NCI-H510A (cell line): ENCODE measurements at regions not wholly inside any gene's neighbourhood (a gene's known extent, or its start where the extent isn't known, plus 50 kb on each side); places are given as distances from the start of the nearest gene placed in this dataset.
"Not testable (repeated sequence)": the region's sequence is repeated elsewhere in the genome, so short reads cannot be mapped to it uniquely, and the experiment has no call there.

Experiments used
- DNase-seq: peaks from one replicate; lab custom pipeline; 2025; lab: John Stamatoyannopoulos, UW

DNA sequence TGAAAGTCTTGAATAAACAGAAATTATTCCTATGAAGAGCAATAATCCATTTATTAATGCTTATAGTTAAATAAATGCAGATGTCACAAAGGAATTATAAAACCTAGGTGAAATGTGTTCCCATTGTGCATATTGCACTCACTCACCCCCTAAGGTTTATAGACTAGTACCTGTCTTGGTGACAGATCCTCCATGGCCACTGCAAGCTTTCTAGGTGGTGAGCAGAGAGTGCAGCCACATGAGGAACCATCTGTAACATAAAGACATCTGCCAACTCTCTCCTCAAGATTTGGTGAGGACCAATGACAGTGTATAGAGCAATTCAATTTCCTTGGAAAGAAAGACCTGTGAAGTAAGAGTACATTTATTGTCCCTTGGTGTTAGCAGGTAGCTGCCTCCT, 616.4 kb downstream of the CENPC start:
- not testable (repeated sequence) for DNase-seq

DNA sequence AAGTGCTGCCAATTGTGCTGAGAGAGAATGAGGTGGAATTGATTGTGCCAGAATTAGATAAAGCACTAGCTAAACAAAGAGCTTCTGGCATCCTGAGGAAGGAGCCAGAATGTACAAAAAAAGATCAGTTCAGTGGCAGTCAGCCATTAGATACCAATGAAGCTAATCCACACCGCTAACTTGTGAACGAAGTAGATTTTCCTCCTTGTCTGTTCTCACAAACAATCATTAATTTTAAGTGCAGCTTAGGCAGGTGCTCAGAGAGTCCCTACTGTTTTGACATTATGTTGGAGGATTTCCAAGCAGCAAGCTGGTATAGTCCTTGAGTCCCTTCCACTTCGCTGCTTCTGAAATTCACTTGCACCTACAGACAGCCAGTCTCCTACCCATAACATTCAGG, 617.4 kb downstream of the CENPC start:
- DNase-seq: peak; percentile 50

DNA sequence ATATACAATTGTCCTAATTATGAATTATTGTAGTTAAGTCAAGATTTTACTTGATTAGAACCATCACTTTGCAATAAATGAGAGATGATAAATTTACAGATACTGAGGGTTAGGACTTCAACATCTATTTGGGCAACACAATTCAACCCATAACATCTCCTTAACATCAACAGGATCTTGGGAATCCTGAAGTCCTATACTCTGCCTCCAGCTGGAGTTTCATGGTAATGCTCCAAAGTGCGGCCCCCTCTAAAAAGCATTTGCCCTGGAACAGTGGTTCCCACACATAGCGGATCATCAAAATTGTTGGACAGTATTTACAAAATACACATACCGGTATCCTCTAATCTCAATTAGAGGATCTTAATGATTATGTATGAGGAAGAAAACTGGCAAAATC, 618.6 kb downstream of the CENPC start:
- no peak for DNase-seq

DNA sequence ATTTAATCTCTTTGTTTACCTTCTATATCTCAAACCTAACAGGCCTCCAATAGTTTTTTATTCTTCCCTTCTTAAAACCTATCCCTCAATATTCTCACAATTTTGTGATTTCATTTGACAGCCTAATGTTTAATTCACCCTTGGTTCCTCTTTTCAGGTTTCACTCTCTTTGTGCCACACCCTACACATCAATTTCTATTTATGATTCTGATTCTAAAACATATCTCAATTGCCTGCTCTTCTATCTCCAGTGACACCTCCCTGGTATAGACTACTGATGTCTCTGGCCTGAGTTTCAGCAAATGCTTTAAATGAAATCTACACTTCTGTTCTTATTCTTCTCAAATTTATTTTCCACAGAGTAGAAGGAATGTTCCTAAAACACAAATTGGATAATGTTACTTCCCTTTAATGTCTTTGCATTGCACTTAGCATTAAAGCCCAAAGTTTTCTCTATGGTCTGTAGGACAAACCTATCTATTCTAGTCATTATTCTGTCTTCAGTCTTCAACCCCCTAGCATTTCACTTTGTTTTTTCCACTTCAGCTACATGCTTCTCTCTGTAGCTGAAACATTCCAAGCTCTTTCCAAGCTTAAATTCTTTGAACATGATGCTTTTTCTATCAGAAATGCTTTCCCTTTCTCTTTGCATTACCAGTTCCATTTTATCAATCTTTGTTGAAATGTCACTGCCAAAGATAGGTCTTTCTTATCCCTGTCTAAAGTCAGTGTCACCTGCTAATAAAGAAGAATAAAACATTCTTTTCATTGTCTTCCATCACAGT, 622.0 kb downstream of the CENPC start:
- no peak for DNase-seq

DNA sequence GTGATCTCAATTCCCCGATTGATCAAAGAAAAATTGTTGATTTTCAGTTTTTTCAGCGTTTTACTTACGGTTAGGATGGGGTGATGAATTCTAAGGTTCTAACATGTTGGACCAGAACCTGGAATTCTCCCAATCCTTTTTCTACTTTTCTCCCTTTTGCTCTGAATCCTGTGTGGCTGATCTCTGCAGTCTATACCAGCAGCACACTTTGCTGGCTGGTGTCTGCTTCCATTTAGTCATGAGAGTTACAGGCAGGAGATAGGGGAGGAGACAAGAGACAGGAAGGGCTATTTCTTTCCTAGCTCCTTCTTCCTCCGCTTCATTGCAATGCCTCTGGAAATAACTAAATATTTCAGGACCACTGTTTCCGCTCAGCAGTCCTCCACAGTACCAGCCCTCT, 623.9 kb downstream of the CENPC start:
- no peak for DNase-seq

DNA sequence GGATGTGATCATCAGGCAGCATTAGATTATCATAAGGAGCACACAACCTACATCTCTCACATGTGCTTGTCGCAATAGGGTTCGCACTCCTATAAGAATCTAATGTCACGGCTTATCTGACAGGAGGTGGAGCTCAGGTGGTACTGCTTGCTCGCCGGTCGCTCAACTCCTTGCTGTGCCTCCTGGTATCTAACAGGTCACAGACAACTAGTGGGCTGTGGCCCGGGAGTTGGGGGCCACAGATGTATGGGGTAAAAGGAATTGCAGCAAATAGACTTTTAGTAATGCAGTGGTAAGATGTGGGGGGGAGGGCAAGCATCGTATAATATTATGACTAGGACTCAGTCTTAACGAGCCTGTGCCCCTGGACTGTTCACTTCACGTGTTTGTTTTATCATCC, 624.8 kb downstream of the CENPC start:
- no peak for DNase-seq

- DNase-seq: no peak
Measured at GRCh38 chr4:66911880-66912279, 633.4 kb downstream of the CENPC start.

- DNase-seq: peak; percentile 83
Measured at GRCh38 chr4:66906314-66906713, 639.0 kb downstream of the CENPC start.

DNA sequence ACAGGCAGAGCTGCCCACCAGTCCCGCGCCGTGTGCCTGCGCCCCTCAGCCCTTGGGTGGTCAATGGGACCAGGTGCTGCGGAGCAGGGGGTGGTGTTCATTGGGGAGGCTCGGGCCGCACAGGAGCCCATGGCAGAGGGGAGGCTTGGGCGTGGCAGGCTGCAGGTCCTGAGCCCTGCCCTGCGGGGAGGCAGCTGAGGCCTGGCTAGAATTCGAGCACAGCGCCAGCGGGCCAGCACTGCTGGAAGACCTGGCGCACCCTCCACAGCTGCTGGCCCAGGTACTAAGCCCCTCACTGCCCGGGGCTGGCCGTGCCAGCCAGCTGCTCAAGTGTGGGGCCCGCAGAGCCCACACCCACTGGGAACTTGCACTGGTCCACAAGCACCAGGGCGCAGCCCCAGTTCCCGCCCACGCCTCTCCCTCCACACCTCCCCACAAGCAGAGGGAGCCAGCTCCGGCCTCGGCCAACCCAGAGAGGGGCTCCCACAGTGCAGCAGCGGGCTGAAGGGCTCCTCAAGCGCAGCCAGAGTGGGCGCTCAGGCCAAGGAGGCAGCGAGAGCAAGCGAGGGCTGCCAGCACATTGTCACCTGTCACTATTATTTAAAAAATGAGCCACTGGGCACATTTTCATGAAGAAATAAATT, 645.8 kb downstream of the CENPC start:
- no peak for DNase-seq

DNA sequence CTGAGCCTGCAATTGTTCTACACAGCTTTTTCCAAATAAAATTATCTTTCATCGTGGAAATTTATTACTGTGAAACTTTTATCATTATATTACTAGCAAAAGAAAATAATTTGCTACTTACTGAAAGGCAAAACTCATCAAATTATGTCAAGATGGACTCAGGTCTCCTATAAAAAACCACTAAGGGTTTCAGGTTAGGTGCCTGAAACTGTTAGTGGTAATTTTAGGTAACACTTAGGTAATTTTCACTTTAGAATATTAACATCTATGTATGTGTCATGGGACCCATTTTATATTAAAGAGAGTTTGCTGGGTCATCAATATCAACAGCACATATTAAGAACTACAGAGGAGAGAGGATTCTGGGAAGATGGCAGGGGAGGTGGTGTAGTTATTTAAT, 651.5 kb downstream of the CENPC start:
- no peak for DNase-seq

- no peak for DNase-seq
Measured at GRCh38 chr4:66887061-66887460, 658.2 kb downstream of the CENPC start.

DNA sequence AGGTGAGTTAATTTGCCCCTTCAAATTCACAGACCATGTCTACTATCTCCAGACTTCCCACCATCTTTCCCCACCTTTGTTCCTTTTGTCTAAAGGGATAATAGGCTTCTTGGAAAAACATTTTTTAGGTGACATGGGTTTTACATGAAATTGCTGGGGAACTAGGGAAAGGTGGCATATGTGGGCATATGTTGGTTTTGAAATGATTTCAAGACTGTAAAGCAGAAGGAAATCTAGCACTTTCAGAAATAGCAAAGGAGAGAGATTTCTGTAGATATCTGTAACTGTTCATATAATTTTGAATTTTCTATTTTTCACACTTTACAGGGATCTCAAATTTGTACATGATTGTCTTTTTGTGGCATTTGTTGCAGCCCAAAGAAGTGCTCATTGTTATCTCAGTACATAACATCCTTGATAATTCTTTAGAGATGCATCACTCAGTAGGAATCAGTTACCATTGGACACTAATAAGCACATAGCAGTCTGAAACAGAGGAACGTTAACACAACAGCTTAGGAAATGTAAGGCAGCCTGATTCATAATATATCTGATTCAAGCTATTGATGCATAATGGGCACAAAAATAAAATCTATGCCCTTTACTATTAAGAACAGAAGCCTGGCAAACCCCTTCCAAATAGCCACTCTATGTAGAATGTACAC, 659.7 kb downstream of the CENPC start:
- DNase-seq: no peak

GRCh38 chr4:66876946-66877345, 668.4 kb downstream of the CENPC start:
- no peak for DNase-seq

GRCh38 chr4:66872661-66873060, 672.6 kb downstream of the CENPC start:
- no peak for DNase-seq

DNA sequence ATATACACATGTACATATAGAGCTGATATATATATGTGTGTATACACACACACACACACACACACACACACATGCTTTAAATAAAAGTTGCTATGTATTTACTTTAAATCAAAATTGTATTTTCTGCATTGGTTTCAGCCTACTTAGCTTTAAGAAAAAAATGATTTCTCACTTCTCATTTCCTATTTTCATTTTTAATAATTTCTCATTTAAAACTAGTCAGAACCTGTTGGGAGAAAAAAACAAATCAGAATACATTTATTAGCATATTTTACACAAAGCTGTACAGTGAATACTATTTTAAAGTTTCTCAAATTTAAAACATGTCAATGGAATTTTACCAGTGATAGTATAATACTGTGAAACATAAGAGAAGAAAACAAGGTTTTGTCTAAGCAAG, 681.8 kb downstream of the CENPC start:
- DNase-seq: no peak

DNA sequence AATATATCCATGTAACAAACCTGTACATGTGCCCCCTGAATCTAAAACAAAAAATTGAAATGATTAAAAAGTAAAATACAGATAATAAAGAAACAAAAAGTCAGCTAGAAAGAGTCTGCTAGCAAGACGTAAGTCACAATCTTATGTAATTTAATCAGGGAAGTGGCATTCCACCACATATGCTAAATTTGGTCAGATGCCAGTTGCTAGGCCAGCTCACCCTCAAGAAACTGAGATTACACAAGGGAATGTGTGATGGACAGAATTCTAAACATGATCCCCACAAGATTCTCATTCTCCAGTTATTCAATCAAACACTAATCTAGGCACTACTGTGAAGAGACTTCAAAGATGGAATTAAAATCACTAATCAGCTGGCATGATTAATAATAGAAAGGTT, 689.3 kb downstream of the CENPC start:
- no peak for DNase-seq

DNA sequence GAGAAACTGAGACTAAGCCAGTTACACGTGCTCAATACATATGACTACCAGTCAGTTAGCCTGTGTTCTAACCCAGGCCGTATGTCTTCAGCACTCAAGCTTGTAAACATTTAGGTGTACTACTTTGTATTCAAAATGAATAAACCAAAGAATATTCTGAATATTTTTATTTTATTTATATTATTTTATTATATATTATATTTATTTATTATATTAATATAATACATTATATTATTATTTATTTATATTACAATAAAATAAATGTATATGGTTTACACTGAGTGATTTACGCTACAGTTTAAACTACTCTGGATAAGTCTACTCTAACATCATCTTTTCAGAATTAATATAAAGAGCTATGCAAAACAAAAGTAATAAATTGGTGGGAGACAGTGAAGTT, 691.5 kb downstream of the CENPC start:
- DNase-seq: no peak

- no peak for DNase-seq
Measured at GRCh38 chr4:66852843-66853242, 692.5 kb downstream of the CENPC start.

- no peak for DNase-seq
Measured at GRCh38 chr4:66849596-66849995, 695.7 kb downstream of the CENPC start.

DNA sequence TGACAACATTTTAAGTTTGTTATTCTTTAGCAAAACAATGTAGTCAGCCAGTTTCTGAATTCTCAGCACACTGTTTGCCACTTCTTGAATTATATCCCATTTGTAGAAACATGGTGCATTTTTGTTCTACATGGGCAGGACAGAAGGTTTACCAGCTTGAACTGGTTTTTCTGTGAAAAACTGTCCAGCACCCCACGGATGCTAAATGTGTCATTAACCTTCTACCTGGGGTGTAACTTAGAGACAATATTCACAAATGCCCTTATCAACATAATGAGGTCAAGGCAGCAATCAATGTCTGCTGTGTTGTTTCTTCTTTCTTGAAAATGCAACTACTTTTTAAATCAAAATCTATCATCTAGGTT, 702.6 kb downstream of the CENPC start:
- DNase-seq: no peak

- DNase-seq: no peak
Measured at GRCh38 chr4:66842026-66842723, 703.1 kb downstream of the CENPC start.

DNA sequence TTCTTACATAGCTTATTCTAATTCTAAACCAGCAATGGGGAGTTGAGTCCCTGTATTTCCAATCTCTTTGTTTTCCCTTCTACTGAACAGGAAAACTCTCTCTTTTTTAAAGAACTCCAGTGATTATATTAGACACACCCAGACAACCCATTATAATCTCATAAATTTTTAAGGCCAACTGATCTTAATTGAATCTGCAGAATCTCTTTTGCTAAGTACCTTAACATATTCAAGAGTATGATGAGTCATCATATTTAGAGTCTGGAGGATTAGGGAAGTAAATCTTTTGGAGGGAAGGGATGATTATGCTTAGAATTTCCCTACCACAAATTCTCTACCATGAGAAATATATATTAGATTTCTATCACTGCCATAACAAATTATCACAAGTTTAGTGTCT, 705.1 kb downstream of the CENPC start:
- no peak for DNase-seq
